ENCODE measurements at regions not wholly inside any gene's neighbourhood (a gene's known extent, or its start where the extent isn't known, plus 50 kb on each side); places are given as distances from the start of the nearest gene placed in this dataset.

DNA sequence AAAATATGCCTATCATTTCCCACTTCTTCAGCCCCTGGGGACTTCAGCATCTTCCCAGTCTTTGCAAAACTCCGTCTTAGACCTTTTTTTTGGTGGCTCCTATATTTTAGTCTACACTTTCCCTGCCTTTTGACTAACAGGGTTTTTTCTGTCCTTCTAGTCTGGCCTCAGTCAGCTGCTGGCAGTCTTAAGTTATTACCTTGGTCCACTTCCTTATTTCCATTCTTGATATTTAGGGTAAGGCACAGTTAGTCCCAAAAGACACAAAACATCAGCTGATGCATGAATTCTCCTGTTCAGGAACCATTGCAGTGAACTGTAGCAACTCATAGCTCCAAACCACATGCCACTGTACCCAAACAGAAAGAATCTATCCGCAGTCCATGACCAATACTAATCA lies 234.6 kb upstream of the RFC3 start:
- Mint-ChIP-seq H3K27me3 (ENCODE audit: low read depth) (no peaks in the 10 kb centered on the region), H3K27ac (no peak overlapping the region), H3K9me3 (peaks cover 11% of the 10 kb centered on the region), H3K4me1 (peaks cover 3% of the 10 kb centered on the region), H3K4me3 (no peak overlapping the region), H3K36me3 (no peaks in the 10 kb centered on the region)
- ATAC-seq (no peak), DNase-seq (ENCODE audit: low spot score) (no peak)
- ChIA-PET POLR2A (no interaction called here), CTCF (no interaction called here)
- TF ChIP-seq KAT7 (CRISPR knock-in tag; IDR thresholded peaks at IDR 0.05; ENCODE audit: borderline replicate concordance) (no peak), JAZF1 (CRISPR knock-in tag; IDR thresholded peaks at IDR 0.05) (no peak), ELF4 (CRISPR knock-in tag; IDR thresholded peaks at IDR 0.05; ENCODE audit: low read depth) (no peak), ZBTB21 (CRISPR knock-in tag; IDR thresholded peaks at IDR 0.05; ENCODE audit: borderline replicate concordance) (no peak), MYBL2 (CRISPR knock-in tag; IDR thresholded peaks at IDR 0.05) (no peak), ZNF263 (CRISPR knock-in tag; IDR thresholded peaks at IDR 0.05; ENCODE audit: low read depth) (no peak), TP53 (CRISPR knock-in tag; IDR thresholded peaks at IDR 0.05) (no peak), ZNF423 (CRISPR knock-in tag; IDR thresholded peaks at IDR 0.05) (no peak), IRF2 (CRISPR knock-in tag; IDR thresholded peaks at IDR 0.05; ENCODE audit: borderline replicate concordance, low read depth) (no peak), FOXK1 (CRISPR knock-in tag; IDR thresholded peaks at IDR 0.05) (no peak), ATF1 (CRISPR knock-in tag; IDR thresholded peaks at IDR 0.05) (no peak), PRRX2 (CRISPR knock-in tag; IDR thresholded peaks at IDR 0.05) (no peak)
- TF ChIP-seq, protein P1, sequence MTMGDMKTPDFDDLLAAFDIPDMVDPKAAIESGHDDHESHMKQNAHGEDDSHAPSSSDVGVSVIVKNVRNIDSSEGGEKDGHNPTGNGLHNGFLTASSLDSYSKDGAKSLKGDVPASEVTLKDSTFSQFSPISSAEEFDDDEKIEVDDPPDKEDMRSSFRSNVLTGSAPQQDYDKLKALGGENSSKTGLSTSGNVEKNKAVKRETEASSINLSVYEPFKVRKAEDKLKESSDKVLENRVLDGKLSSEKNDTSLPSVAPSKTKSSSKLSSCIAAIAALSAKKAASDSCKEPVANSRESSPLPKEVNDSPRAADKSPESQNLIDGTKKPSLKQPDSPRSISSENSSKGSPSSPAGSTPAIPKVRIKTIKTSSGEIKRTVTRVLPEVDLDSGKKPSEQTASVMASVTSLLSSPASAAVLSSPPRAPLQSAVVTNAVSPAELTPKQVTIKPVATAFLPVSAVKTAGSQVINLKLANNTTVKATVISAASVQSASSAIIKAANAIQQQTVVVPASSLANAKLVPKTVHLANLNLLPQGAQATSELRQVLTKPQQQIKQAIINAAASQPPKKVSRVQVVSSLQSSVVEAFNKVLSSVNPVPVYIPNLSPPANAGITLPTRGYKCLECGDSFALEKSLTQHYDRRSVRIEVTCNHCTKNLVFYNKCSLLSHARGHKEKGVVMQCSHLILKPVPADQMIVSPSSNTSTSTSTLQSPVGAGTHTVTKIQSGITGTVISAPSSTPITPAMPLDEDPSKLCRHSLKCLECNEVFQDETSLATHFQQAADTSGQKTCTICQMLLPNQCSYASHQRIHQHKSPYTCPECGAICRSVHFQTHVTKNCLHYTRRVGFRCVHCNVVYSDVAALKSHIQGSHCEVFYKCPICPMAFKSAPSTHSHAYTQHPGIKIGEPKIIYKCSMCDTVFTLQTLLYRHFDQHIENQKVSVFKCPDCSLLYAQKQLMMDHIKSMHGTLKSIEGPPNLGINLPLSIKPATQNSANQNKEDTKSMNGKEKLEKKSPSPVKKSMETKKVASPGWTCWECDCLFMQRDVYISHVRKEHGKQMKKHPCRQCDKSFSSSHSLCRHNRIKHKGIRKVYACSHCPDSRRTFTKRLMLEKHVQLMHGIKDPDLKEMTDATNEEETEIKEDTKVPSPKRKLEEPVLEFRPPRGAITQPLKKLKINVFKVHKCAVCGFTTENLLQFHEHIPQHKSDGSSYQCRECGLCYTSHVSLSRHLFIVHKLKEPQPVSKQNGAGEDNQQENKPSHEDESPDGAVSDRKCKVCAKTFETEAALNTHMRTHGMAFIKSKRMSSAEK (CRISPR knock-in tag; IDR thresholded peaks at IDR 0.05; ENCODE audit: borderline replicate concordance) = no peak
- TF ChIP-seq, protein P2, sequence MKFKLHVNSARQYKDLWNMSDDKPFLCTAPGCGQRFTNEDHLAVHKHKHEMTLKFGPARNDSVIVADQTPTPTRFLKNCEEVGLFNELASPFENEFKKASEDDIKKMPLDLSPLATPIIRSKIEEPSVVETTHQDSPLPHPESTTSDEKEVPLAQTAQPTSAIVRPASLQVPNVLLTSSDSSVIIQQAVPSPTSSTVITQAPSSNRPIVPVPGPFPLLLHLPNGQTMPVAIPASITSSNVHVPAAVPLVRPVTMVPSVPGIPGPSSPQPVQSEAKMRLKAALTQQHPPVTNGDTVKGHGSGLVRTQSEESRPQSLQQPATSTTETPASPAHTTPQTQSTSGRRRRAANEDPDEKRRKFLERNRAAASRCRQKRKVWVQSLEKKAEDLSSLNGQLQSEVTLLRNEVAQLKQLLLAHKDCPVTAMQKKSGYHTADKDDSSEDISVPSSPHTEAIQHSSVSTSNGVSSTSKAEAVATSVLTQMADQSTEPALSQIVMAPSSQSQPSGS (CRISPR knock-in tag; IDR thresholded peaks at IDR 0.05; ENCODE audit: borderline replicate concordance, low read depth) = no peak
- TF ChIP-seq, protein P3, sequence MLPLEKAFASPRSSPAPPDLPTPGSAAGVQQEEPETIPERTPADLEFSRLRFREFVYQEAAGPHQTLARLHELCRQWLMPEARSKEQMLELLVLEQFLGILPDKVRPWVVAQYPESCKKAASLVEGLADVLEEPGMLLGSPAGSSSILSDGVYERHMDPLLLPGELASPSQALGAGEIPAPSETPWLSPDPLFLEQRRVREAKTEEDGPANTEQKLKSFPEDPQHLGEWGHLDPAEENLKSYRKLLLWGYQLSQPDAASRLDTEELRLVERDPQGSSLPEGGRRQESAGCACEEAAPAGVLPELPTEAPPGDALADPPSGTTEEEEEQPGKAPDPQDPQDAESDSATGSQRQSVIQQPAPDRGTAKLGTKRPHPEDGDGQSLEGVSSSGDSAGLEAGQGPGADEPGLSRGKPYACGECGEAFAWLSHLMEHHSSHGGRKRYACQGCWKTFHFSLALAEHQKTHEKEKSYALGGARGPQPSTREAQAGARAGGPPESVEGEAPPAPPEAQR (CRISPR knock-in tag; IDR thresholded peaks at IDR 0.05) = no peak
- TF ChIP-seq, protein P4, sequence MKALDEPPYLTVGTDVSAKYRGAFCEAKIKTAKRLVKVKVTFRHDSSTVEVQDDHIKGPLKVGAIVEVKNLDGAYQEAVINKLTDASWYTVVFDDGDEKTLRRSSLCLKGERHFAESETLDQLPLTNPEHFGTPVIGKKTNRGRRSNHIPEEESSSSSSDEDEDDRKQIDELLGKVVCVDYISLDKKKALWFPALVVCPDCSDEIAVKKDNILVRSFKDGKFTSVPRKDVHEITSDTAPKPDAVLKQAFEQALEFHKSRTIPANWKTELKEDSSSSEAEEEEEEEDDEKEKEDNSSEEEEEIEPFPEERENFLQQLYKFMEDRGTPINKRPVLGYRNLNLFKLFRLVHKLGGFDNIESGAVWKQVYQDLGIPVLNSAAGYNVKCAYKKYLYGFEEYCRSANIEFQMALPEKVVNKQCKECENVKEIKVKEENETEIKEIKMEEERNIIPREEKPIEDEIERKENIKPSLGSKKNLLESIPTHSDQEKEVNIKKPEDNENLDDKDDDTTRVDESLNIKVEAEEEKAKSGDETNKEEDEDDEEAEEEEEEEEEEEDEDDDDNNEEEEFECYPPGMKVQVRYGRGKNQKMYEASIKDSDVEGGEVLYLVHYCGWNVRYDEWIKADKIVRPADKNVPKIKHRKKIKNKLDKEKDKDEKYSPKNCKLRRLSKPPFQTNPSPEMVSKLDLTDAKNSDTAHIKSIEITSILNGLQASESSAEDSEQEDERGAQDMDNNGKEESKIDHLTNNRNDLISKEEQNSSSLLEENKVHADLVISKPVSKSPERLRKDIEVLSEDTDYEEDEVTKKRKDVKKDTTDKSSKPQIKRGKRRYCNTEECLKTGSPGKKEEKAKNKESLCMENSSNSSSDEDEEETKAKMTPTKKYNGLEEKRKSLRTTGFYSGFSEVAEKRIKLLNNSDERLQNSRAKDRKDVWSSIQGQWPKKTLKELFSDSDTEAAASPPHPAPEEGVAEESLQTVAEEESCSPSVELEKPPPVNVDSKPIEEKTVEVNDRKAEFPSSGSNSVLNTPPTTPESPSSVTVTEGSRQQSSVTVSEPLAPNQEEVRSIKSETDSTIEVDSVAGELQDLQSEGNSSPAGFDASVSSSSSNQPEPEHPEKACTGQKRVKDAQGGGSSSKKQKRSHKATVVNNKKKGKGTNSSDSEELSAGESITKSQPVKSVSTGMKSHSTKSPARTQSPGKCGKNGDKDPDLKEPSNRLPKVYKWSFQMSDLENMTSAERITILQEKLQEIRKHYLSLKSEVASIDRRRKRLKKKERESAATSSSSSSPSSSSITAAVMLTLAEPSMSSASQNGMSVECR (CRISPR knock-in tag; IDR thresholded peaks at IDR 0.05; ENCODE audit: borderline replicate concordance) = no peak
- TF ChIP-seq, protein P5, sequence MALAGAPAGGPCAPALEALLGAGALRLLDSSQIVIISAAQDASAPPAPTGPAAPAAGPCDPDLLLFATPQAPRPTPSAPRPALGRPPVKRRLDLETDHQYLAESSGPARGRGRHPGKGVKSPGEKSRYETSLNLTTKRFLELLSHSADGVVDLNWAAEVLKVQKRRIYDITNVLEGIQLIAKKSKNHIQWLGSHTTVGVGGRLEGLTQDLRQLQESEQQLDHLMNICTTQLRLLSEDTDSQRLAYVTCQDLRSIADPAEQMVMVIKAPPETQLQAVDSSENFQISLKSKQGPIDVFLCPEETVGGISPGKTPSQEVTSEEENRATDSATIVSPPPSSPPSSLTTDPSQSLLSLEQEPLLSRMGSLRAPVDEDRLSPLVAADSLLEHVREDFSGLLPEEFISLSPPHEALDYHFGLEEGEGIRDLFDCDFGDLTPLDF (CRISPR knock-in tag; IDR thresholded peaks at IDR 0.05) = no peak
- TF ChIP-seq, protein P6, sequence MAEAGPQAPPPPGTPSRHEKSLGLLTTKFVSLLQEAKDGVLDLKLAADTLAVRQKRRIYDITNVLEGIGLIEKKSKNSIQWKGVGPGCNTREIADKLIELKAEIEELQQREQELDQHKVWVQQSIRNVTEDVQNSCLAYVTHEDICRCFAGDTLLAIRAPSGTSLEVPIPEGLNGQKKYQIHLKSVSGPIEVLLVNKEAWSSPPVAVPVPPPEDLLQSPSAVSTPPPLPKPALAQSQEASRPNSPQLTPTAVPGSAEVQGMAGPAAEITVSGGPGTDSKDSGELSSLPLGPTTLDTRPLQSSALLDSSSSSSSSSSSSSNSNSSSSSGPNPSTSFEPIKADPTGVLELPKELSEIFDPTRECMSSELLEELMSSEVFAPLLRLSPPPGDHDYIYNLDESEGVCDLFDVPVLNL (CRISPR knock-in tag; IDR thresholded peaks at IDR 0.05; ENCODE audit: borderline replicate concordance, low read depth) = no peak
